Activated CD8-positive, alpha-beta memory T cell treated with anti-CD3 and anti-CD28 coated beads for 24 hours (primary cell): ENCODE measurements at regions not wholly inside any gene's neighbourhood (a gene's known extent, or its start where the extent isn't known, plus 50 kb on each side); places are given as distances from the start of the nearest gene placed in this dataset.

Experiments
- DNase-seq: peaks from one replicate; pipeline ENCODE4 v3.0.0-alpha.2; 2020

GRCh38 chr2:21544392-21544791 lies 420.6 kb downstream of the TDRD15 start:
- no peak for DNase-seq

- DNase-seq, result no peak
These were observed 429.2 kb downstream of the TDRD15 start for GRCh38 chr2:21552981-21553380.

- DNase-seq, result no peak
These were observed 435.6 kb downstream of the TDRD15 start for GRCh38 chr2:21559351-21559750.

GRCh38 chr2:21561965-21562364 lies 438.2 kb downstream of the TDRD15 start:
- no peak for DNase-seq

- DNase-seq, result no peak
These were observed 443.6 kb downstream of the TDRD15 start for GRCh38 chr2:21567395-21567794.

- DNase-seq, result no peak
These were observed 447.9 kb downstream of the TDRD15 start for GRCh38 chr2:21571686-21572085.

- no peak for DNase-seq
These were observed 456.6 kb downstream of the TDRD15 start for GRCh38 chr2:21580391-21580790.

GRCh38 chr2:21585881-21586280 lies 462.1 kb downstream of the TDRD15 start:
- DNase-seq, result no peak

- DNase-seq, result no peak
These were observed 466.4 kb downstream of the TDRD15 start for GRCh38 chr2:21590026-21590690.

- DNase-seq, result no peak
These were observed 468.2 kb downstream of the TDRD15 start for GRCh38 chr2:21591926-21592325.

GRCh38 chr2:21599417-21599816 lies 475.6 kb downstream of the TDRD15 start:
- no peak for DNase-seq

- no peak for DNase-seq
These were observed 479.0 kb downstream of the TDRD15 start for GRCh38 chr2:21602789-21603188.

- no peak for DNase-seq
These were observed 483.8 kb downstream of the TDRD15 start for GRCh38 chr2:21607572-21607971.

GRCh38 chr2:21610304-21610703 lies 486.5 kb downstream of the TDRD15 start:
- no peak for DNase-seq

GRCh38 chr2:21617885-21618434 lies 494.2 kb downstream of the TDRD15 start:
- DNase-seq, result no peak

GRCh38 chr2:21620771-21621170 lies 497.0 kb downstream of the TDRD15 start:
- DNase-seq, result no peak

GRCh38 chr2:21627938-21628337 lies 504.2 kb downstream of the TDRD15 start:
- no peak for DNase-seq

- no peak for DNase-seq
These were observed 509.2 kb downstream of the TDRD15 start for GRCh38 chr2:21633015-21633414.

GRCh38 chr2:21633466-21633865 lies 509.7 kb downstream of the TDRD15 start:
- DNase-seq, result no peak

GRCh38 chr2:21633911-21634310 lies 510.1 kb downstream of the TDRD15 start:
- no peak for DNase-seq

GRCh38 chr2:21640046-21640445 lies 516.3 kb downstream of the TDRD15 start:
- DNase-seq, result no peak

GRCh38 chr2:21642647-21643046 lies 518.9 kb downstream of the TDRD15 start:
- no peak for DNase-seq

GRCh38 chr2:21643180-21643579 lies 519.4 kb downstream of the TDRD15 start:
- DNase-seq, result no peak

GRCh38 chr2:21644266-21644665 lies 520.5 kb downstream of the TDRD15 start:
- no peak for DNase-seq

- DNase-seq, result no peak
These were observed 522.6 kb downstream of the TDRD15 start for GRCh38 chr2:21646345-21646744.
